Stimulated activated CD4-positive, alpha-beta T cell treated with anti-CD3 and anti-CD28 coated beads, Interleukin-1b, Interleukin-23, amount 100 ng/mL, for 24 hours (primary cell): ENCODE measurements at regions not wholly inside any gene's neighbourhood (a gene's known extent, or its start where the extent isn't known, plus 50 kb on each side); places are given as distances from the start of the nearest gene placed in this dataset.

Source experiments
- DNase-seq, 4 experiments: peaks; one replicate each; pipeline ENCODE4 v3.0.0-alpha.2; 2020; ENCODE audit warnings: low read depth in 4 of 4, low spot score in 1 of 4

GRCh38 chr6:22049002-22049401 lies 247.8 kb downstream of the PRL start:
- DNase-seq, result no peak

GRCh38 chr6:22053391-22053997 lies 243.3 kb downstream of the PRL start:
- DNase-seq, result no peak

GRCh38 chr6:22056398-22056797 lies 240.4 kb downstream of the PRL start:
- DNase-seq, result no peak

- DNase-seq, result no peak
These were observed 238.9 kb downstream of the PRL start for GRCh38 chr6:22057962-22058361.

- DNase-seq, result no peak
These were observed 237.7 kb downstream of the PRL start for GRCh38 chr6:22059126-22059525.

- DNase-seq, result no peak
These were observed 236.9 kb downstream of the PRL start for GRCh38 chr6:22059946-22060345.

GRCh38 chr6:22062807-22063408 lies 233.9 kb downstream of the PRL start:
- peak in 3 of 4 experiments; percentile 1 to 28 (median 4) for DNase-seq

- no peak for DNase-seq
These were observed 232.3 kb downstream of the PRL start for GRCh38 chr6:22064558-22064957.

- DNase-seq, result no peak
These were observed 229.7 kb downstream of the PRL start for GRCh38 chr6:22067122-22067521.

- no peak for DNase-seq
These were observed 229.2 kb downstream of the PRL start for GRCh38 chr6:22067671-22068070.

- no peak for DNase-seq
These were observed 228.1 kb downstream of the PRL start for GRCh38 chr6:22068561-22069305.

GRCh38 chr6:22069306-22069800 lies 227.5 kb downstream of the PRL start:
- no peak for DNase-seq

GRCh38 chr6:22071270-22072041 lies 225.4 kb downstream of the PRL start:
- DNase-seq, result no peak

- no peak for DNase-seq
These were observed 223.9 kb downstream of the PRL start for GRCh38 chr6:22072949-22073348.

- DNase-seq, result no peak
These were observed 223.2 kb downstream of the PRL start for GRCh38 chr6:22073516-22074198.

- no peak for DNase-seq
These were observed 218.5 kb downstream of the PRL start for GRCh38 chr6:22078288-22078687.

- no peak for DNase-seq
These were observed 217.9 kb downstream of the PRL start for GRCh38 chr6:22078802-22079545.

- no peak for DNase-seq
These were observed 217.1 kb downstream of the PRL start for GRCh38 chr6:22079783-22080182.

GRCh38 chr6:22081709-22082108 lies 215.1 kb downstream of the PRL start:
- no peak for DNase-seq

GRCh38 chr6:22082218-22082617 lies 214.6 kb downstream of the PRL start:
- DNase-seq, result no peak
